GM10266 (cell line): ENCODE measurements at regions not wholly inside any gene's neighbourhood (a gene's known extent, or its start where the extent isn't known, plus 50 kb on each side); places are given as distances from the start of the nearest gene placed in this dataset.

Experiments used
- DNase-seq: peaks from one replicate; pipeline ENCODE4 v3.0.0; 2012; ENCODE audit errors: extremely low spot score
- TF ChIP-seq, protein P1 (sequence below): IDR thresholded peaks from 2 replicates; pipeline ENCODE4 v1.5.1; 2012; ENCODE audit warnings: mild to moderate bottlenecking, low read depth; ENCODE audit not compliant: control insufficient read depth, insufficient read depth; ENCODE audit errors: missing control alignments

DNA sequence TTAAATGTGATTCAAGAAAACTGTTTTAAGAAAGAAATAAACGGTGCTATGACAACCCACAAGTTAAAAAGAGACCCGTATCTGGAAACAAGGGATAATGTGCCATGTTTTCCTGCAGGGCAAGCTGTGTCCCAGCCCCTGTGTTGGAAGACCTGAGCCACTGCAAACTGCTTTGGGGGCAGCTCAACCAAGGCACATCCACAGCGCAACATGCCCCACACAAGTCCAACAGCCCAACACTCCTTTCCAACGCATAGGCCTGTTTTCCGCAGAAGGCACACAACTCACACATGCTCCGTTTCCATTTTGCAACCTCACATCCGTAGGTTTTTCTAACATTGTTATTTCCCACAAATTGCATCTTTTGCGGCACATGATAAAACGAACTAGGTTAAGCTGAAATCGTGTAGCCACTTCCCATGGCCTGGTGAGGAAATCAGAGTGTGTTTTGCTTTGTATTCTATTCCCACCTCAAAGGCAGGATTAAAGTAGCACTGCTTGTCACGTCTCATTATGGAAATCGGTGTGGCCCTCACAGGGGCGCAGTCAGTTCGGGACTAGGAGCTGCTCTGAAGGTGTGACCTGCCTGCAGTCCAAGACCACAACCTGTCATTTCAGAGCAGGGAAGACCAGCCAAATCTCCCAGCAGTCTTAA, 50.5 kb upstream of the ZNF516 start:
- TF ChIP-seq, protein P1, sequence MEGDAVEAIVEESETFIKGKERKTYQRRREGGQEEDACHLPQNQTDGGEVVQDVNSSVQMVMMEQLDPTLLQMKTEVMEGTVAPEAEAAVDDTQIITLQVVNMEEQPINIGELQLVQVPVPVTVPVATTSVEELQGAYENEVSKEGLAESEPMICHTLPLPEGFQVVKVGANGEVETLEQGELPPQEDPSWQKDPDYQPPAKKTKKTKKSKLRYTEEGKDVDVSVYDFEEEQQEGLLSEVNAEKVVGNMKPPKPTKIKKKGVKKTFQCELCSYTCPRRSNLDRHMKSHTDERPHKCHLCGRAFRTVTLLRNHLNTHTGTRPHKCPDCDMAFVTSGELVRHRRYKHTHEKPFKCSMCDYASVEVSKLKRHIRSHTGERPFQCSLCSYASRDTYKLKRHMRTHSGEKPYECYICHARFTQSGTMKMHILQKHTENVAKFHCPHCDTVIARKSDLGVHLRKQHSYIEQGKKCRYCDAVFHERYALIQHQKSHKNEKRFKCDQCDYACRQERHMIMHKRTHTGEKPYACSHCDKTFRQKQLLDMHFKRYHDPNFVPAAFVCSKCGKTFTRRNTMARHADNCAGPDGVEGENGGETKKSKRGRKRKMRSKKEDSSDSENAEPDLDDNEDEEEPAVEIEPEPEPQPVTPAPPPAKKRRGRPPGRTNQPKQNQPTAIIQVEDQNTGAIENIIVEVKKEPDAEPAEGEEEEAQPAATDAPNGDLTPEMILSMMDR, result no peak
- no peak for DNase-seq

DNA sequence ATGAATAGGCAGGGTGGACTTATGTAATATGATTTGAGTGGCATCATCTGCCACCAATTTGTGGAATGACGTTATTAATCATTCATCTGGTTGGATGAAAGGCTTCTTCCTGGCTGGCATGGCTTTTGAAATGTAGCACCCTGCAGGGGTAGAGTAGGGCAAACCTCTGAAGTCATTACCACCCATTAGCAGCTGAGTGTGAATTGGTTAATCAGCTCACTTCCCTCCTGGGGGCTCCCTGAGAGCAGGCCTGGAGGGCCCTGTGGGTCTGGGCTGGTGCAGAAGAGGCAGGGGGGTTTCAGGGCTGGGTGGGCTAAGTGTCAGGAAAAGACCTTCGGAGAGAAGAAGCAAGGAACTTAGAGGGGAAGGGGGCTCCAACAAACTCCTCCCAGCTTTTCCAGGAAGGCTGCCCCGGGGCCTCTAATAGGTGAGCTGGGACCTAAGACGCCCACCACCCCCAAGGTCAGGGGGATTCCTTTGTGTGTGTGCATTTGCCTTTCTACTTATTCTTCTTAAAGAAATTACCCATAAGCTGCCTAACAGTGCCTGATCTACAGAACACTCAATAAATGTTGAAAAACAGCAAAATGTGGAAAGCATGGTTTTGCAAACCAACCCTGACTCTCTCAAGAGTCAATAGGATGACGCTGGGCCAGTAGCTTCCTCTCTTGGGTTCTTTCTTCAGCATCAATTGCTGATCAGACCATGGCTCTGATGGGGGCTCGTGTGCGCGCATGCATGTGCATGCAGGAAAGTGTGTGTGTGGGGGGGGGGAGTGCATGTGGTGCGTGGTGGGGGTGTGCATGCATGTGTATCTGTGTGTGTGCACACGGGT, 49.7 kb upstream of the ZNF516 start:
- no peak for DNase-seq
- TF ChIP-seq, protein P1, result no peak
